ENCODE measurements at regions not wholly inside any gene's neighbourhood (a gene's known extent, or its start where the extent isn't known, plus 50 kb on each side); places are given as distances from the start of the nearest gene placed in this dataset.

DNA sequence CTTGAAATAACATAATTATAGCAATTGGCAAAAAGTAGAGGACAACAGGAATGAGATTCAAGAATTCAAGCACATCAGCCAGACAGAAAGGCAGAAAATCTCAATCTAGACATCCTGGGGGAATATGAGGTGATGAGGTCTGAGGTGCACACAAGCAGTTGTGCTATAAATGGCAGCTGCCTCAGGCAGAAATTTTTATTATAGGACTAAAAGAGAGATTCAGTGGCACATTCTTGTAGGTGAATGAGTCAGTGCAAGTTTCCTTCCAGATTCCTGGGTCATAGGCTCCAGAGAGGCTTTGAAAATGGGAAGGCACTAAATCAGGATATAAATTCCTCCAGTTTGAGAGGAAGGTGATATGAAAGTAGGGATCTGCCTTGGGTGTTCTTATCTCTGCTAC, 127.2 kb upstream of the THSD7B start:
- Histone ChIP-seq H3K36me3 (ENCODE audit: control insufficient read depth in 2 of 2, insufficient read depth in 2 of 2, low read length in 1 of 2) (no peaks in the 10 kb centered on the region), H3K9me3 (replicated peaks; ENCODE audit: control insufficient read depth, insufficient read depth, low read length) (no peaks in the 10 kb centered on the region), H3K9ac (ENCODE audit: control insufficient read depth, insufficient read depth, low read length) (no peak overlapping the region), H3K79me2 (ENCODE audit: control insufficient read depth, insufficient read depth, low read length) (no peaks in the 10 kb centered on the region), H3K4me3 (no peak overlapping the region), H3K27ac (ENCODE audit: control insufficient read depth, insufficient read depth) (no peak overlapping the region), H3K4me1 (ENCODE audit: control insufficient read depth, insufficient read depth, low read length) (no peaks in the 10 kb centered on the region), H2AFZ (ENCODE audit: control insufficient read depth, low read depth, low read length) (no peak overlapping the region), H3K27me3 (replicated peaks in 1 of 2; ENCODE audit: control insufficient read depth in 2 of 2, insufficient read depth in 2 of 2, low read length in 1 of 2) (no peaks in the 10 kb centered on the region), H4K20me1 (ENCODE audit: control insufficient read depth, insufficient read depth) (no peaks in the 10 kb centered on the region), H3K4me2 (ENCODE audit: control insufficient read depth, insufficient read depth) (no peak overlapping the region)
- no TSS peak for BruUV-seq (replicated peaks)
- in situ Hi-C loops (cut with MboI) (no loop called here), intact Hi-C loops (cut with micrococcal nuclease; ENCODE audit: unreplicated experiment) (no loop called here)
- TF ChIP-seq, protein P1, sequence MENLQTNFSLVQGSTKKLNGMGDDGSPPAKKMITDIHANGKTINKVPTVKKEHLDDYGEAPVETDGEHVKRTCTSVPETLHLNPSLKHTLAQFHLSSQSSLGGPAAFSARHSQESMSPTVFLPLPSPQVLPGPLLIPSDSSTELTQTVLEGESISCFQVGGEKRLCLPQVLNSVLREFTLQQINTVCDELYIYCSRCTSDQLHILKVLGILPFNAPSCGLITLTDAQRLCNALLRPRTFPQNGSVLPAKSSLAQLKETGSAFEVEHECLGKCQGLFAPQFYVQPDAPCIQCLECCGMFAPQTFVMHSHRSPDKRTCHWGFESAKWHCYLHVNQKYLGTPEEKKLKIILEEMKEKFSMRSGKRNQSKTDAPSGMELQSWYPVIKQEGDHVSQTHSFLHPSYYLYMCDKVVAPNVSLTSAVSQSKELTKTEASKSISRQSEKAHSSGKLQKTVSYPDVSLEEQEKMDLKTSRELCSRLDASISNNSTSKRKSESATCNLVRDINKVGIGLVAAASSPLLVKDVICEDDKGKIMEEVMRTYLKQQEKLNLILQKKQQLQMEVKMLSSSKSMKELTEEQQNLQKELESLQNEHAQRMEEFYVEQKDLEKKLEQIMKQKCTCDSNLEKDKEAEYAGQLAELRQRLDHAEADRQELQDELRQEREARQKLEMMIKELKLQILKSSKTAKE (IDR thresholded peaks at IDR 0.05; ENCODE audit: low read depth, poor library complexity, severe bottlenecking), result no peak
- TF ChIP-seq, protein P2, sequence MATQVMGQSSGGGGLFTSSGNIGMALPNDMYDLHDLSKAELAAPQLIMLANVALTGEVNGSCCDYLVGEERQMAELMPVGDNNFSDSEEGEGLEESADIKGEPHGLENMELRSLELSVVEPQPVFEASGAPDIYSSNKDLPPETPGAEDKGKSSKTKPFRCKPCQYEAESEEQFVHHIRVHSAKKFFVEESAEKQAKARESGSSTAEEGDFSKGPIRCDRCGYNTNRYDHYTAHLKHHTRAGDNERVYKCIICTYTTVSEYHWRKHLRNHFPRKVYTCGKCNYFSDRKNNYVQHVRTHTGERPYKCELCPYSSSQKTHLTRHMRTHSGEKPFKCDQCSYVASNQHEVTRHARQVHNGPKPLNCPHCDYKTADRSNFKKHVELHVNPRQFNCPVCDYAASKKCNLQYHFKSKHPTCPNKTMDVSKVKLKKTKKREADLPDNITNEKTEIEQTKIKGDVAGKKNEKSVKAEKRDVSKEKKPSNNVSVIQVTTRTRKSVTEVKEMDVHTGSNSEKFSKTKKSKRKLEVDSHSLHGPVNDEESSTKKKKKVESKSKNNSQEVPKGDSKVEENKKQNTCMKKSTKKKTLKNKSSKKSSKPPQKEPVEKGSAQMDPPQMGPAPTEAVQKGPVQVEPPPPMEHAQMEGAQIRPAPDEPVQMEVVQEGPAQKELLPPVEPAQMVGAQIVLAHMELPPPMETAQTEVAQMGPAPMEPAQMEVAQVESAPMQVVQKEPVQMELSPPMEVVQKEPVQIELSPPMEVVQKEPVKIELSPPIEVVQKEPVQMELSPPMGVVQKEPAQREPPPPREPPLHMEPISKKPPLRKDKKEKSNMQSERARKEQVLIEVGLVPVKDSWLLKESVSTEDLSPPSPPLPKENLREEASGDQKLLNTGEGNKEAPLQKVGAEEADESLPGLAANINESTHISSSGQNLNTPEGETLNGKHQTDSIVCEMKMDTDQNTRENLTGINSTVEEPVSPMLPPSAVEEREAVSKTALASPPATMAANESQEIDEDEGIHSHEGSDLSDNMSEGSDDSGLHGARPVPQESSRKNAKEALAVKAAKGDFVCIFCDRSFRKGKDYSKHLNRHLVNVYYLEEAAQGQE (IDR thresholded peaks at IDR 0.05; ENCODE audit: low read depth, low read length), result no peak
- TF ChIP-seq MEF2B (IDR thresholded peaks at IDR 0.05; ENCODE audit: partially characterized antibody, poor library complexity, severe bottlenecking) (no peak), SMAD5 (IDR thresholded peaks at IDR 0.05; ENCODE audit: low read depth) (no peak), SREBF1 (IDR thresholded peaks at IDR 0.05; ENCODE audit: low read length) (no peak), YBX1 (IDR thresholded peaks at IDR 0.05) (no peak), BRCA1 (IDR thresholded peaks at IDR 0.05; ENCODE audit: low read depth, low read length) (no peak), HDGF (IDR thresholded peaks at IDR 0.05) (no peak), FOS (IDR thresholded peaks at IDR 0.05; ENCODE audit: borderline replicate concordance, extremely low read depth, insufficient read length) (no peak), NFXL1 (IDR thresholded peaks at IDR 0.05; ENCODE audit: borderline replicate concordance) (no peak), DPF2 (IDR thresholded peaks at IDR 0.05) (no peak), PML (IDR thresholded peaks at IDR 0.05; ENCODE audit: low read length) (no peak), CEBPB (IDR thresholded peaks at IDR 0.05; ENCODE audit: borderline replicate concordance in 1 of 2, low read depth in 2 of 2, low read length in 2 of 2) (no peak), EZH2 (IDR thresholded peaks at IDR 0.05; ENCODE audit: borderline replicate concordance, control insufficient read depth, low read depth, low read length) (no peak)
- CTCF ChIA-PET, result no interaction called here
- POLR2A ChIA-PET, result no interaction called here
- SMC1A ChIA-PET (ENCODE audit: uncharacterized antibody, unreplicated experiment), result no interaction called here
- FAIRE-seq, result no peak
- ATAC-seq, result no peak
- no peak for DNase-seq (ENCODE audit: low read depth, low spot score)
- RAD21 ChIA-PET (ENCODE audit: unreplicated experiment), result no interaction called here

All from GM12878 (cell line).